ENCODE measurements at regions not wholly inside any gene's neighbourhood (a gene's known extent, or its start where the extent isn't known, plus 50 kb on each side); places are given as distances from the start of the nearest gene placed in this dataset.

DNA sequence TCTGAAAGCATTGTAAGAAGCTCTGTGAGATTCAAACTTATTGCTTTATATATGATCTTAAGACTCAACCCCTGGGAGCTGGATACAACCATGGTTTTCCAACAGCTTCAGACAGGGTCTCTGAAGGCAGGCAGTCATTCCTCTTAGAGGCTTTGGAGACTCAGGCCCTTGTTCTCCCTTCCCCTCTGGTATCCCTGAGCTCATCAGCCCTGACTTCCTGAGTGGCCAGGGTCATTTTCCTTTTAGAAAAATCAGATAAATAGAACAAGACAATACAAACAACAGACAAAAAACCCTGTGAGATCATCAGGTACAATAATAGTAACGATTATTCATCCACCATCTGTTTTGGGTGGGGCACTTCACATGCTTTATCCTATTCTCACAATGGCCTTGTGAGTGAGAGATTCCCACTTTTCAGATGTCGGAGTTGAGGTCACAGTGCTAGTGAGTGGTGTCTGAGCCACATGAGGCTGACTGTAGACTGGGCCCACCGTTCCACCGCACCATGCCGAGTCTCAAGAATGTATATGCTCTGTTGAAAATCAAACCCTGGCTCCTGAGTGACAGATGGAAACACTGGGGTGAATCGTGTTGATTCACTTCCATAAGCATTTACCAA lies 144.2 kb downstream of the CXCL12 start:
- no peak for DNase-seq

DNA sequence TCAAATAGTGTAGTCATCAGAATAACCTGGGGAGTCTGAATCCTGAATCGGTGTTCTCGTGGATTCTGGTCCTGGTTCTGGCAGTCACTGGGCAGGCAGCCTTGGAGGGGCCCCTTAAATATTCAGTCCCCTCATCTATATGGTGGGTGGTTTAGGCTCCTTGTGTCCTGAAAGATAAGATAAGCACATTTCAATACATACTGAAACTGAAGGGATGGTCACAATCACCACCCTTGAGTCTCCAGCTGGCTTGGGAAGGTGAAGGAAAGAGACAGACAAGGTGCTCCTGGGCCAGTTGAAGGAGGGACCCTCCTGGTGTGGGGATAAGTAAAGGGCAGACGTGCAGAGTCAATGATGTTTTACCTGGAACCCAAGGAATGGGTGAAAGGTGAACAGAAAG lies 146.7 kb downstream of the CXCL12 start:
- DNase-seq, result no peak

DNA sequence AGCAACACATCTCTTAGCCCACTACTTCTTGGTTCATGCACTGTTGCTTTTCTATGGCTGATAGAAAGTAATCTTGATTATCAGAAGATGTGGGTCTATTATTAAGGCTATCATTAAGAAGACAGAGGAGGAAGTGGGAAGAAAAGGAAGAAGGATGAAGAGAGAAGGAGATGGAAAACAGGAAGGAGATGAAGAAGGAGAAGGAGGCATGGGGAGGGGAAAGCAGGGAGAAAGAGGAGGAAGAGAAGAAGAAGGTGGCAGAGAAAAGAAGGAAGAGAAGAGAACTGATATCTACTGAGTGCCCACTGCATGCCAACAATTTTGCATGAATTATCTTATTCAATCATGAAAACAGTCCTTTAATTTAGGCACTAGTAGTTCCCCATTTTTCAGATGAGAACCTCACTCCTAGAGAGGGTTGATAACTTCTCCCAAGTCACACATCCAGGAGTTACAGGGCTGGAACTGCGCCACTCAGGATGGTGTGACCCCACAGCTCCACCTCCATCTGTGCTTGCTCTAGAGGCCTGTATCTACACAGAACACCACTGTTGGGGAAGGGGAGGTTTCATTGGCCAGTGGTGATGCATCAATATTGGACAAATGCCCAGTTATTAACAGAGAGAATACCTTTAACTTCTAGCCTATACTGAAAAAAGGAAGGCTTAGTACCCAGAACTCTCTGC lies 147.4 kb downstream of the CXCL12 start:
- DNase-seq, result no peak

DNA sequence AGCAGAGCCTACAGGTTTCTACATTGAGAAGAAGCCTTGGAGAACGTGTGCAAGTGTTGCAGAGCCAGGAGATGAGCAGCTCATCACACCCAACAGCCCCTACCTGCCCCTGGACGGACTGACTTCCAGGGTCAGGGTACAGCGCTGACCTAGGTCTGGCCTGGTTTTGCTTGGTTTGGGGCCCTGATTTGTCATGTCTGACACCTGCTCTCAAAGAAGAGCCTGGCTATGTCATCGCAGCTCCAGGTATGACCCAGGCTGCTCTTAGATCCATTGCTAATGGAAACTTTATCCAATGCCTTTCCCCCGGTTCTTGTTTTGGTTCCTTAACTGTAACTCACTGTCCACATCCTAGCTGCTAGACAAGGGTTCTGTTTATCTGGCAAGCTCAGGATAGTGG lies 149.5 kb downstream of the CXCL12 start:
- DNase-seq, result no peak

DNA sequence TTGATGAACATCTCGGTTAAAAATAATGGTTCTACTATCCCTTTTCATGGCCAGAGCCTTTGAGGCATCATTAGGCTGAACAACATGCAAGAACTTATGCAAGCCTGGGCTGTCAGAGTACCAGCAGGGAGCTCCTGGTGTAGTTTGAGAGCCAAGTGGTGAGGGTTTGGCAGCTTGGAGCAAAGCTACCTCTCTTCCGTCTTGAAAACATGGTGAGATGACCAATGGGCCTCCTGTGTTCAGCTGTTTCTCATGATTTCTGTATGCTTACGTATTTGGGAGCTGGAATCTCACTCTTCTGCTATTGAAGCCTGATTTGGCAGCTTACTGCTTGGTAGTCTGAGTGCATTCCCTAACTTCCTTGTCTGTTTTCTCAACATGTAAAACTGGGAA lies 150.4 kb downstream of the CXCL12 start:
- DNase-seq, result no peak

DNA sequence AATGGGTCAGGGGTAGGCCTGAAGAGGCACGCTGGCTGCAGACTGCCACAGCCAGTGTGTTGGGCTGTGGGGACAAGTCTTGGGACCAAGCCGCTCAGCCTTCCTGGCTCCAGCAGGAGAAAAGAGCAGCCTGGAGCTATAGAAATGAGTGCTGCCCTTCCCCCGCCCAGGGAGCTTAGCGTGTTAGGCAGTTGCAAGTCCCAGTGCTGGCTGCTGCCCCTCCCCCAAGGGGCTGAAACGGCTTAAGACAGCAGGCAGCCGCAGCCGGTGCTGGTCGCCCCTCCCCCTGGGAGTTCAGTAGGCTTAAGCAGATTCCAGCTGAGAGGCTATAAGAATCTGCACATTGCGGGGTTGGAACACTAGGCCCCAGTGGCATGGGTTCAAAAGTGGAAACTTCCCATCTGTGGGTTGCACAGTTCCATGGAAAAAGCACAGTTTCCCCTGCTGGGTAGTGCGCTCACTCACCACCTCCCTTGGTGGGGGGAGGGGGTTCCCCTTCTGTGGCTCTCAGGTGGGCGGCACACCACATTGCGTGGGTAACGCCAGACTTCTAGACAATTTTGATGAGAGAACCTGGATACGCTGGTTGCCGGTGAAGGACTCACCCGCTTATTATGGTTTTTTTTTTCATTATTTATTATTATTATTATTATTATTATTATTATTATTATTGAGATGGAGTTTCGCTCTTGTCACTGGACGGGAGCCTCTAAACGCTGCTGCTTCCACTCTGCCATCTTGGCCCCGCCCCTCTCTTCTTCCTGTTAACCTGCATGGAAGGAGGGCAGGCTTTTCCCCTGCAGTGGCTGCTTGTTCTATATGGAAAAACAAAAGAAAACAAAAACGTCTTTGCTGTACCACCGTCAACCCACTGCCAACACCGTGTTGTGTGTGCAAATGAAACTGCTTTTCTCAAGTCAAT lies 151.1 kb downstream of the CXCL12 start:
- no peak for DNase-seq

DNA sequence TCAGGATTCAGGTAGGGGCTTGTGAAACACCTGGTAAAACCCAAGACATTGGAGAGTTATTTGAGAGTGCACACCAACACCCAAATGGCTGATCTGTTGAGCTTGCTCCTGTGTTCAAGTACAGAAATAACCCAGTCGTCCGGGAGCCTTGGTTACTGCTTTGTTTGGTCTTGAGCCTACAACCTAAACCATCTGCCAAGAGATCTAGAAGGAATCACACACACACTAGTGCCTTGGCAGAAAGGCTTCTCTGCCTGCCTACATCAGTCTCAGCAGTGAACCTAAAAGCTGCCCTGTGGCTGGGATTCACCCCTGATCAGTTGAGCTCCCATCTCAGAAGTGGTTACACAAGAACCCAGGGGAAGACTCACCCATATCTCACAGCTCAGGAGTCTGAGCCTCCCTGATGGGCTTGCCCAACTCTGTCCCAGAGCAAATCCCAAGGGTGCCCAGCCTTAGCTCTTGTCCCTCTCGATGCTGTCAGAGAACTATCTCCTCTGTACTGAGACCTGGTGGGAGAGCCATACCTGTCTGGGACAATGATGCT lies 167.6 kb downstream of the CXCL12 start:
- no peak for DNase-seq

DNA sequence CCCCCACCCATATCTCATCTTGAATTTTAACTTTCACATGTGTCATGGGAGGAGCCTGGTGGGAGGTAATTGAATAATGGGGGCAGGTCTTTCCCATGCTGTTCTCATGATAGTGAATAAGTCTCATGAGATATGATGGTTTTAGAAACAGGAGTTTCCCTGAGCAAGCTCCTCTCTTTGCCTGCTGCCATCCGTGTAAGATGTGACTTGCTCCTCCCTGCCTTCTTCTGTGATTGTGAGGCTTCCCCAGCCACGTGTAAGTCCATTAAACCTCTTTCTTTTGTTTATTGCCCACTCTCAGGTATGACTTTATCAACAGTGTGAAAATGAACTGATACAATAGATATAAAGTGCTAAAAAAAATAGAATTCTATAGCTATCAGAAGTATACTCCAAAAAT lies 168.8 kb downstream of the CXCL12 start:
- no peak for DNase-seq

DNA sequence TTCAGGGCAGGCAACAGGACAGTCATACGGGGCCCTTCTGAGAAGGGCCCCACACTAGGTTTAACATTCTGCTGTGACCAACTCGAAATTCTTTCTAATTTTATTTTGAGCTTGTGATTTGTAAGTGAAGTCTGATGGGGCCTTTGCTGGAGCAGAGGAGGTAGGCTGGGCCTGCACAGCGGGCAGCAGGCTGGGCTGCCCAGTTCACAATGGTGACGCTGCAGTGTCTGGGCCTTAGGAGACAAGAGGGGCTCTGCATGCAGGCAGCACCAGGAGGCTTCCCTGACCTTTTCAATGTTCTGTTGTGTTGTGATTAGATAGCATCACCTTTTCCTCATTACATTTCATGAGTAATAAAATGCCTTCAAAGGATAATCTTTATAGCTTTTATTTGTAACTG lies 175.1 kb downstream of the CXCL12 start:
- DNase-seq, result no peak

DNA sequence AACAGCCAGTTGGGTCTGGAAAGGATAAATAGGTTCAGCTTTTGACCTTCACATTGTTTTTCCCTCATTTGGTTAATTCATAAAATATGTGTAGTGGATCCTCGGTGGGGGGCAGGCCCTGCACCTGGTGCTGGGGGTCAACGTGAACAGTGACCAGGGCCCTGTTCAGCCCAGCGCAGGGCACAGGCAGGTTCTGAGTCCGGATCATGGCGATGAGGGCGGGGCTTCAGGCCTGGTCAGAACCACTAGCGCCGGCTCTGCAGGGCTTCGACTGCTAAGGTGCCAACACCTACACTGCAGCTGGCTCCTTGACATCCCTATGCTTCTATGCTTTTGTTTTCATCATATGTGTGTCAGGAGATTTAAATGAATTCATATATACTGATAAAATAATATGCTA lies 177.7 kb downstream of the CXCL12 start:
- DNase-seq, result no peak

DNA sequence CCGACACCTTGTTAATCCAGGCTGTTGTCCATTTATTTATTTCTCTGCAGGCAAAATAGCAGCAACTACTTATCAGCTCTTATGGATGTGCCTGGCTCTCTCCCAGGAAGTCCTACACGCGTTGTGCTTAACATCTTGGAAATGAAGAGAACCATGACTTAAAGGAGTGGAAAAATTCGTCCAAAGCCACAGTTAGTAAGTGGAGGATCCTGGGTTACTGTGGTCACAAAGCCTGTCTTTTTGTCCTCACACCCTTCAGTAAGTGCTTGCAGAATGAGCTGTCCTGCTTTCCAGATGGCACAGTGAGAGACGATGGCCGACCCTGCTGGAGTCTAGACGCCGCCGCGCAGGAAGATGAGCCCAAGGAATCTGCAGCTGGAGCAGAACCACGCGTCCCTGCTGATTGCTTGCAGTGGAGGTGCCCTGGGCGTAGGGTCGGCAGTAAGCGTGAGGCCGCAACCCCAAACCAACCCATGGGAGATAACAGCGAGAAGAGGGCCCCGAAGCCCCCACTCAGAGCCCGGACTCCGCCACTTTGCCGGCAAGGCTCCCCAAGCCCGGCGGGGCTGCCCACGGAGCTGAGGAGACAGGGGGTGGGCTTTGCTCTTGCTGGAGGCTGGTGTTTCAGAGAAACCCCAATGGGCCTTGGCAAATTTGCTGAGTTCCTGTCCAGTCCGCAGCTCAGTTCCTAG lies 178.6 kb downstream of the CXCL12 start:
- DNase-seq, result no peak

DNA sequence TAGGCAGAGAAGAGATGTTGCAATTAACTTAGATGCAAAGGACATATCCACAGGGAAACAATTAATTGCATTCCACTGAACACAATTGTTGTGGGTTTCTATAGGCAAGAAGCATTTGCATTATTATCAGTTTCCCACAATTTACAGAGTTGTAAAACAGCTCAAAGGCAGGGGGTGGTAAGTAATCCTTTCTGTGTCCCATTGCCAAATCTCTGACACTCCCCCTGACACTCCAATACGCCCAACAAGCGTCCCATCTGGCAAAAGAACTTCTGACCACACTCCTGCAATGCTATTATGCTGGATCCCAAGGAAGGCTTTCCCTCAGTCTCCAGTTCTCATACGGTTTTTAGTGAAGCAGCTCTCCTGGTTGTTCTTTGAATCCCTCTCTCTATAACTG lies 179.8 kb downstream of the CXCL12 start:
- no peak for DNase-seq

DNA sequence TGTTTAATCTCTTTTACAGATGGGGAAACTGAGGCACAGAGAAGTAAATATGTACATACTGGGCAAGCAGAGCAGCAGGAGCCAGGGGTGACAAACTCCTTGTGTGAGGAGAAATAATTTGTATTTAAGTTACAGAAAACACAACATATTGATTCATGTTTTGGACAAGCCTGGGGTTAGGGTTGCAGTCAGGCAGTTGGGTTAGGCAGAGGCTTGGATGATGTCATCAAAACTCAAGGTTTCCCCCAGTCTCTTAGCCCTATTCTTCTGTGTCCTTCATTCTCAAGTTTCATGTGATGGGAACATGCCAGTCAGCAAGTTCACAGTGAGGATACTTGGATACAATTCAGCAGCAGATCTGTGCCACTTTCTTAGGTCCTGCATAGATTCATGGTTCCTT lies 181.4 kb downstream of the CXCL12 start:
- no peak for DNase-seq

DNA sequence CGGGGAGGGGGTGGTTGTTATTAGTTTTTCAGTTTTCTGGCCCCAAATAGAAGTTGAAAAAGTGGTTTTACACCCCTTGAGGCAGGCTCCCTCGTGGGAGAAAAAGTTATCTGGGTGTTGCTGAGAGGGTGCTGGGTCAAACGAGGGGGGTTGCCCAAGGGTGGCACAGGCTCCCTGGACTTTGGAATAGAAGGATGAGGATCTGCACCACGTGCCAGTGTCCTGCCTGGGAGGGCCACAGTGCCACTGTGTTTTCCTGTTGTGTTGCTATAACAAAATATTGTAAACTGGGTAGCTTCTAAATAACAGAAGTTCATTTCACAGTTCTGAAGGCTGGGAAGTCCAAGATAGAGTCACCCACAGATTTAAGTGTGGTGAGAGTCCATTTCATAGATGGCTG lies 181.9 kb downstream of the CXCL12 start:
- DNase-seq, result no peak

DNA sequence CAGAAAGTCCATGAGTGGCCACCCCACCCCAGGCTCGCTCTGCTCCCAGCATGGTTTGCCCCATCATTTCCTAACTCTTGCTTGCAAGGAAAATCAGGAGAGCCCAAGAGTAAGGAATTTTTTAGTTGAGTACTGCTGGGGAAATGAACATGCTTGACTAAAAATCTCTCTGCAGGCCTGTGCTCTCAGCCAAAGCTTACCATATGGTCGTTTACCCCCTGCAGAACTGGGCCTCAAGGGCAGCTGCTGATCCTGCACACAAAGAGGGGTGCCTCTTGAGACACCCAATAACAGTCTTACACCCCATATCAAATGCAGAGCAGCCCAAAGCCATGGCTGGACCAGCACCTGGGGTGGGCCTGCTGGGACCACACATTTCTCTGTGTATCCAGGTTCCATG lies 183.2 kb downstream of the CXCL12 start:
- no peak for DNase-seq

DNA sequence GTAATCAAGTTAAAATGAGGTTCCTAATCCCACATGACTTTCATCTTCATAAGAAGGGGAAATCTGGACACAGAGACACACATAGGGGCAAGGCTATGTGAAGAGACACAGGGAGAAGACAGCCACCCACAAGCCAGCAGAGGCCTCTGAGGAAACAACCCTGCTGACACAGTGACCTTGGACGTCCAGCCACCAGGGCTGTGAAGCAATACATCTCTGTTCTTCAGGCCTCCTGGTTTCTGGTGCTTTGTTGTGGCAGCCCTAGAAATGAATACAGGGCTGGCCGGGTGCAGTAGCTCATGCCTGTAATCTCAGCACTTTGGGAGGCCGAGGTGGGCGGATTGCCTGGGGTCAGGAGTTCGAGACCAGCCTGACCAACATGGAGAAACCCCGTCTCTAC lies 183.9 kb downstream of the CXCL12 start:
- DNase-seq, result no peak

DNA sequence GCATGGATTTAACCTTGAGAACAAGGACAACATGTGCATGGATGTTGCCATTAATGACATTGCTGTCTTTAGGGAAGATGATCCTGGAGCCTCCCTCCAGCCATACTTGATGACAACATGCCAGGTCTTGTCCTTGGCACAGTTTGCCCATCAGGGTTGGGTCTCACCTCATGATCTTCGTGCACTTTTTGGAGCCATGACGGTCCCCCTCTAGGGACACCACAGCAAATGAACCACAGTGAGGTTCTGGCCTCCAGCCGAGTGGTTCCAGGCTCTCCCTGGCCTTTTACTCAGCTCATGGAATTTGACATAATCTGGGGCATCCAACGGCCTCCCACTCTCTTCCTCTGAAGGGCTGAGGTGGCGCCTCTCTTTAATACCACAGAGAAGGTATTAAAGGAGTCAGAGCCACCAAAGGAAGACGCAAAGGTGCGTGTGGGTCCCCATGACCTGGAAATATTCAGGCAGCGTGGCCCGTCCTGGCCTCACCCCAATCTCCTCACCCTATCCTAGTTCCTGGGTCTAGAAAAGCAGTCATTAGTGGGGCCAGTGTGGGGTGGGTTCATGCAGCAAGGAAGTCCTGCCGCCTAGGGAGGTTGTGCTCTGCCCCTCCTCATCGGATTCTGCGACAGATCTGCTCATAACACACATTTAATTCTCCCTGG lies 184.8 kb downstream of the CXCL12 start:
- DNase-seq, result no peak

DNA sequence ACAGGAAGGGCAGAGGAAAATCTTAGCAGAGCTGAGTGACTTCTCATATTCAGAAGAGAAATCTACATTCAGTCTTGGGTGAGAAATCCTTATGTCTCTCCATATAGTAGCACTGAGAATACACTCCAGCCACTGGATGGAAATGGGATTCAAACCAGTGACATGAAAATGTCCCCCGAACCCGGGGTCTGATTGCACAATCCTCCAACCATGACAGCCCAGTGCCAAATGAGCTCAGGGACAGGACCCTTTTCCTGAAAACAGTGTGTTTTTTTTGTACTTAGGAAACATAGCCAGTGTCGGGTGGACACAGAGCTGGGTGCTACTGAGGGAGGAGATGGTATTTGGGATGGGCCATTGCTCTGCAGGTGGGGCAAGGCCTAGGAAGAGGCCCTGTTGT lies 185.6 kb downstream of the CXCL12 start:
- DNase-seq, result no peak

DNA sequence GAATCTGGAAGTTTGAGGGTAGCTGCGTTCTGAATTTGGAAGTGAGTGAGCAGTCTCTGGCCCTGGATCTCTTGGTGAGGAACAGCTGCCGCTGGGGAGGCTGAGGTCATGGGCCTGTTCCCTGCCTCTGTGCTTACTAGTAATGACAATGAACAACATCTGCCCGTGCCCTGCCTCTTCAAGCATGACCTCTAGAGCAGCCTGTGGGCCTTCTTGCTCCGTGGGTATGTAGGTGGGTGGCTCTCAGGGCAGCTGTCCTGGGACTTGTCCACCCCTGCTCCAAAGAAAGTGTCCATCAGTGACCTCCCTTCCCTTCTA lies 186.2 kb downstream of the CXCL12 start:
- no peak for DNase-seq

DNA sequence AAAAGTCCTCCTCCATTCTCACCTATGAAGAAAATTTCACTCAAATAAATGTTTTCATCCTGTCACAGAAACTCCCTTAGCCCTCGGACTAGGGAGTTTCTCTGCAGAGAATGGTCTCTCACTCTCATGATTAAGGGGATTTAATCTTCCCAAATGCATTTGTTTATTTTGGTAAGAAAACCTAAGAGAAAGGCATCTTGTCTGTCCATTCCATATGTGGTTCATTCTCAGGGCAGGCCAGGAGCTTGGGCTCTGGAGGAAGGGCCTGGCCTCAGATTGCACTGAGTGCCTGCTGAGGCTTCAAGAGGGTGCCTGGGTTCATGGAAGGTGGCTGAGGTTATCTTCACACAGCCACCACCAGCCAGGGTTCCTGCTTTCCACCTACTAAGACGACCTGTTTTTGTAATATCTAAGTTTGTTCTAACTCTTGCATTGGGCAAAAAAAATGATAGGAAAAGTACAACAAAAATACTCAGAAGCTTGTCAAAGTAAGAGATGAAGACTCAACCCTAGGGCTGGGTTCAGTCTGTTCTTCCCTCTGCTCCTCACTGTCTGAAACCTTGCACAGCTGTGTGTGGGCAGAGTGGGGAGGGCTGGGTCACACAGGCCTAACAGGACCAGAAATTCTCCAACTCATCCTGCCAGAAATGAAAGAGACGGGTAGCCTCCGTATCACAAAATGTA lies 186.7 kb downstream of the CXCL12 start:
- no peak for DNase-seq

DNA sequence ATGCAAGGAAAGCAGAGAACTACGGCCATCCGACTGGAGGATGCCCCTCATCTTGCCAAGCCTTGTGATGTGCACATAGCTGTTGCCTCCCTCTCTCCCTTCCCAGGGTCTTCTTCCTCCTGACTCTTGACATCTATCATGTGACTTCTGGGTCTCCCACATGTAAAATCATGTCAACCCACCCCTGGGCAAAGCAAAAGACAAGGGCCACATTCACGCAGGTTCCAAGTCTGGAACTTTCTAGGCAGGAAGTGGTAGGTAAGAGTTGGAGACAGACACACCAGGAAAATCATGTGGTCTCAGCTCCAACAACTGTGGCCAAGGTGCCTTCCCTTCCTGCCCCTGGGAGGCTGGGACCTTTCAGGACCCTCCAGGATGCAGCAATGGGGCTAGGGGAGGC lies 187.3 kb downstream of the CXCL12 start:
- DNase-seq, result no peak

DNA sequence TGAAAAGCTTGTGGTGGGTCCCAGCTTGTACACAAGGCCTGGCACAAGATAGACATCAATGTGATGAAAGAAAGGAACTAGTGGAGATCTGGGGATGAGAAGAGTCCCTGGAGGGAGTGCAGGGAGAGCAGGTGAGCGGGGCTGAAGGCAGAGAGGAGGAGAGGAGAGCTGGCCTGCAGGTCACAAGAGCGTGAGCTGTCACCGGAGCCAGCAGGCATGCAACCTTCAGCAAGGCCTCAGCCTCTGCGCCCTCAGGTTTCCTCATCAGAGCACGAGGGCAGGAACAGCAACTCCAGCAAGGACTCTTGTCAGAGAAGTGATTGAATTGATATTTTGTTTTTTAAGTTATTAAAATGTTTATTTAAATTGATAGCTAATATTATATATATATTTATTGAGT lies 188.6 kb downstream of the CXCL12 start:
- DNase-seq, result no peak
